Thymus (tissue), 11 donors: ENCODE measurements at regions not wholly inside any gene's neighbourhood (a gene's known extent, or its start where the extent isn't known, plus 50 kb on each side); places are given as distances from the start of the nearest gene placed in this dataset.
"Not testable (repeated sequence)": the region's sequence is repeated elsewhere in the genome, so short reads cannot be mapped to it uniquely, and the experiment has no call there.

Experiments used
- DNase-seq, 9 donors: peaks; one replicate each; pipeline ENCODE4 v3.0.0-alpha.2; 2013; ENCODE audit warnings: low spot score in 9 of 9, low read depth in 6 of 9, missing footprints in 1 of 9
- H3K27ac ChIP-seq, 2 donors: one replicate each; pipeline ENCODE4 v1.5.1; 2013; ENCODE audit warnings: control low read depth in 1 of 2, low read depth in 1 of 2, low read length in 1 of 2, mild to moderate bottlenecking in 1 of 2, moderate library complexity in 1 of 2
- H3K27me3 ChIP-seq, 2 donors: one replicate each; pipeline ENCODE4 v1.5.1; 2013; ENCODE audit warnings: low read length in 1 of 2; ENCODE audit not compliant: control insufficient read depth in 2 of 2, insufficient read depth in 1 of 2
- H3K36me3 ChIP-seq, 2 donors: one replicate each; pipeline ENCODE4 v1.5.1; 2013; ENCODE audit warnings: low read length in 1 of 2, mild to moderate bottlenecking in 1 of 2, moderate library complexity in 1 of 2; ENCODE audit not compliant: control insufficient read depth in 2 of 2, insufficient read depth in 2 of 2
- H3K4me1 ChIP-seq, 2 donors: one replicate each; pipeline ENCODE4 v1.5.1; 2013; ENCODE audit warnings: low read length in 2 of 2; ENCODE audit not compliant: control insufficient read depth in 2 of 2, insufficient read depth in 2 of 2
- H3K4me3 ChIP-seq, 2 donors: one replicate each; pipeline ENCODE4 v1.5.1; 2013; ENCODE audit warnings: low read length in 2 of 2, control low read depth in 1 of 2, mild to moderate bottlenecking in 1 of 2
- H3K9me3 ChIP-seq, 2 donors: one replicate each; pipeline ENCODE4 v1.5.1; 2013; ENCODE audit warnings: low read length in 1 of 2, mild to moderate bottlenecking in 1 of 2; ENCODE audit not compliant: control insufficient read depth in 2 of 2, insufficient read depth in 1 of 2
- WGBS: extraction: QIAGEN DNeasy Blood & Tissue Kit; methylation state at CpG from one replicate; pipeline ENCODE4 v1.1.7; 2013; 5-methylcytosine and 5-hydroxymethylcytosine counted together
- donor health status: healthy.

- DNase-seq: no peak
- Histone ChIP-seq H3K27ac (no peak overlapping the region), H3K4me1 (peaks cover 0 to 23% of the 10 kb centered on the region in 2 donors), H3K27me3 (no peaks in the 10 kb centered on the region), H3K9me3 (no peaks in the 10 kb centered on the region), H3K36me3 (no peaks in the 10 kb centered on the region), H3K4me3 (no peak overlapping the region)
- WGBS: 86% methylated on average over 5 of the region's 5 CpGs
Measured at GRCh38 chr3:194035406-194036138, 100.4 kb upstream of the HES1 start.

GRCh38 chr3:194036842-194037241, 99.1 kb upstream of the HES1 start:
- no peak for DNase-seq
- WGBS: 97% methylated on average over 6 of the region's 6 CpGs
- H3K27ac ChIP-seq: no peak overlapping the region
- no peak overlapping the region for H3K4me3 ChIP-seq
- H3K9me3 ChIP-seq: no peaks in the 10 kb centered on the region
- no peaks in the 10 kb centered on the region for H3K27me3 ChIP-seq
- no peaks in the 10 kb centered on the region for H3K36me3 ChIP-seq
- peaks cover 0 to 19% of the 10 kb centered on the region in 2 donors for H3K4me1 ChIP-seq

- H3K36me3 ChIP-seq, DNase-seq, H3K4me1 ChIP-seq, H3K4me3 ChIP-seq, H3K9me3 ChIP-seq, H3K27me3 ChIP-seq, H3K27ac ChIP-seq: not testable (repeated sequence)
- 99% methylated on average over 13 of the region's 13 CpGs for WGBS
Measured at GRCh38 chr3:194038346-194038745, 97.6 kb upstream of the HES1 start.

GRCh38 chr3:194038960-194039359, 97.0 kb upstream of the HES1 start:
- peaks cover 0 to 2% of the 10 kb centered on the region in 2 donors for H3K4me1 ChIP-seq
- no peaks in the 10 kb centered on the region for H3K36me3 ChIP-seq
- no peak for DNase-seq
- H3K27me3 ChIP-seq: no peaks in the 10 kb centered on the region
- H3K9me3 ChIP-seq: no peaks in the 10 kb centered on the region
- no peak overlapping the region for H3K4me3 ChIP-seq
- 97% methylated on average over 5 of the region's 5 CpGs for WGBS
- no peak overlapping the region for H3K27ac ChIP-seq

GRCh38 chr3:194040516-194041273, 95.3 kb upstream of the HES1 start:
- H3K27me3 ChIP-seq: no peaks in the 10 kb centered on the region
- H3K36me3 ChIP-seq: no peaks in the 10 kb centered on the region
- WGBS: 86% methylated on average over 15 of the region's 15 CpGs
- no peak for DNase-seq
- H3K4me3 ChIP-seq: no peak overlapping the region
- no peaks in the 10 kb centered on the region for H3K9me3 ChIP-seq
- no peak overlapping the region for H3K27ac ChIP-seq
- H3K4me1 ChIP-seq: no peaks in the 10 kb centered on the region

GRCh38 chr3:194042927-194043326, 93.0 kb upstream of the HES1 start:
- no peak for DNase-seq
- WGBS: 94% methylated on average over 5 of the region's 5 CpGs
- Histone ChIP-seq H3K4me3 (no peak overlapping the region), H3K9me3 (no peaks in the 10 kb centered on the region), H3K4me1 (peaks cover 0 to 12% of the 10 kb centered on the region in 2 donors), H3K27ac (no peak overlapping the region), H3K36me3 (no peaks in the 10 kb centered on the region), H3K27me3 (no peaks in the 10 kb centered on the region)

GRCh38 chr3:194043516-194043915, 92.4 kb upstream of the HES1 start:
- H3K36me3 ChIP-seq: no peaks in the 10 kb centered on the region
- WGBS: 88% methylated on average over 3 of the region's 3 CpGs
- H3K4me1 ChIP-seq: peaks cover 0 to 12% of the 10 kb centered on the region in 2 donors
- no peak overlapping the region for H3K4me3 ChIP-seq
- DNase-seq: no peak
- H3K27me3 ChIP-seq: no peaks in the 10 kb centered on the region
- H3K9me3 ChIP-seq: no peaks in the 10 kb centered on the region
- H3K27ac ChIP-seq: no peak overlapping the region

- no peak overlapping the region for H3K4me3 ChIP-seq
- H3K9me3 ChIP-seq: peaks cover 0 to under 1% of the 10 kb centered on the region in 2 donors
- no peaks in the 10 kb centered on the region for H3K36me3 ChIP-seq
- no peak for DNase-seq
- 96% methylated on average over 1 of the region's 1 CpG for WGBS
- H3K27me3 ChIP-seq: no peaks in the 10 kb centered on the region
- H3K27ac ChIP-seq: no peak overlapping the region
- H3K4me1 ChIP-seq: peaks cover 0 to 12% of the 10 kb centered on the region in 2 donors
Measured at GRCh38 chr3:194045289-194045688, 90.7 kb upstream of the HES1 start.

- no peaks in the 10 kb centered on the region for H3K36me3 ChIP-seq
- no peak overlapping the region for H3K27ac ChIP-seq
- no peaks in the 10 kb centered on the region for H3K27me3 ChIP-seq
- peaks cover 0 to 12% of the 10 kb centered on the region in 2 donors for H3K4me1 ChIP-seq
- H3K9me3 ChIP-seq: peaks cover 0 to 4% of the 10 kb centered on the region in 2 donors
- 94% methylated on average over 2 of the region's 2 CpGs for WGBS
- no peak overlapping the region for H3K4me3 ChIP-seq
- DNase-seq: no peak
Measured at GRCh38 chr3:194045919-194046318, 90.0 kb upstream of the HES1 start.
